ENCODE measurements at regions not wholly inside any gene's neighbourhood (a gene's known extent, or its start where the extent isn't known, plus 50 kb on each side); places are given as distances from the start of the nearest gene placed in this dataset.

DNA sequence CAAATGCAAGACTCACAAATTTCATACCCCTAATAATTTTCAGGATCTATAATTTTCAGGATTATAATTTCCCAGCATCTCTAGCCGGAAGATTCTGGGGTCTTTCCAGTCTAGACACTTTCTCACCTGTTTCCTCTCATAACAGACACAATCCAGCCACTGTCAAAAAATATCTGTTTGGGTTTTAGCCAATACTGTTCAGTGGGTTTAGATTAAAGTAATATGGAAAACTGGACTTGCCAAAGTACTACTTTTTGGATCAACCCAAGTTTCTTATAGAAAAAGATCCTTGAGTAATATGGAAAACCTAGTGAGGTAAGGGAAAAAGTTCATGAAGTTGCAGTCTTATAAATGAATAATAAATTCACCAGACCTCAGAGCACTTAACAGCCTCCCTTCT is 62.1 kb upstream of the NEBL start:
- no peak overlapping the region for H2BK5ac ChIP-seq (ENCODE audit: low read depth, low read length)
- DNase-seq (ENCODE audit: low read depth in 1 of 2, low spot score in 2 of 2) (no peak), FAIRE-seq (no peak)
- no peak overlapping the region for H3K4ac ChIP-seq (replicated peaks; ENCODE audit: insufficient read length, low read depth, low read length)
- peaks cover 0 to 1% (median 0%) of the 10 kb centered on the region in 4 experiments; a peak in 1 of 7 replicates for H3K27me3 ChIP-seq (replicated peaks in 1 of 4; ENCODE audit: control insufficient read depth in 3 of 4, extremely low read depth in 1 of 4, insufficient read depth in 3 of 4, low read length in 3 of 4)
- no peaks in the 10 kb centered on the region for H3K36me3 ChIP-seq (ENCODE audit: control insufficient read depth in 2 of 4, insufficient read depth in 4 of 4, low read length in 3 of 4)
- no peaks in the 10 kb centered on the region for H3K23me2 ChIP-seq (ENCODE audit: low read depth, low read length)
- H2BK15ac ChIP-seq (ENCODE audit: low read length), result no peak overlapping the region
- no peaks in the 10 kb centered on the region for H3K79me1 ChIP-seq (ENCODE audit: low read depth, low read length)
- ChIA-PET CTCF (ENCODE audit: partially characterized antibody) (no interaction called here), POLR2A (ENCODE audit: partially characterized antibody) (no interaction called here)
- H4K20me1 ChIP-seq (replicated peaks in 1 of 2; ENCODE audit: control insufficient read depth in 1 of 2, insufficient read depth in 2 of 2, low read length in 2 of 2), result no peaks in the 10 kb centered on the region
- no peak overlapping the region for H2AK5ac ChIP-seq (ENCODE audit: low read depth, low read length)
- H3K27ac ChIP-seq (ENCODE audit: low read depth, low read length), result no peak overlapping the region
- TF ChIP-seq POLR2AphosphoS5 (IDR thresholded peaks at IDR 0.05; ENCODE audit: low read depth, low read length), result no peak
- no peak overlapping the region for H2BK120ac ChIP-seq (replicated peaks; ENCODE audit: low read depth, low read length)
- no peaks in the 10 kb centered on the region for H3K79me2 ChIP-seq (ENCODE audit: control insufficient read depth in 1 of 2, insufficient read depth in 2 of 2, low read length in 2 of 2)
- H3K14ac ChIP-seq (ENCODE audit: insufficient read length), result no peak overlapping the region
- no peak overlapping the region for H3K18ac ChIP-seq (ENCODE audit: extremely low read depth, low read length)
- H4K8ac ChIP-seq (ENCODE audit: extremely low read depth, insufficient read depth, low read length), result no peak overlapping the region
- H4K91ac ChIP-seq (replicated peaks; ENCODE audit: insufficient read length, low read length), result no peak overlapping the region
- H3K23ac ChIP-seq (ENCODE audit: insufficient read length), result no peak overlapping the region
- no peak overlapping the region for H2BK20ac ChIP-seq (ENCODE audit: low read length)
- H3K9me3 ChIP-seq (ENCODE audit: insufficient read depth in 2 of 2, low read depth in 1 of 2, low read length in 1 of 2), result no peaks in the 10 kb centered on the region
- no peak overlapping the region for H3K4me3 ChIP-seq (ENCODE audit: extremely low read depth in 1 of 4, insufficient read depth in 2 of 4, low read depth in 3 of 4, low read length in 4 of 4)
- no peak overlapping the region for H3K4me2 ChIP-seq (ENCODE audit: insufficient read depth in 1 of 2, low read depth in 2 of 2, low read length in 2 of 2)
- H2BK12ac ChIP-seq (ENCODE audit: low read depth, low read length), result no peak overlapping the region
- peaks cover 0 to 26% (median 7%) of the 10 kb centered on the region in 4 experiments; a peak in 4 of 7 replicates for H3K4me1 ChIP-seq (replicated peaks in 1 of 4; ENCODE audit: control insufficient read depth in 3 of 4, insufficient read depth in 4 of 4, low read length in 3 of 4)
- no peak overlapping the region for H3K56ac ChIP-seq (replicated peaks; ENCODE audit: insufficient read length, low read depth, low read length)
- no peak overlapping the region for H3K9ac ChIP-seq (replicated peaks in 1 of 4; ENCODE audit: extremely low read depth in 1 of 4, low read depth in 3 of 4, low read length in 3 of 4)
- 95% methylated on average over 1 of the region's 1 CpG; no CpG with 5 or more reads in 1 of the 2 experiments for WGBS, 2 experiments (ENCODE audit: extremely low coverage in 1 of 2, insufficient coverage in 1 of 2, insufficient read length in 1 of 2, insufficient replicate concordance in 2 of 2, low coverage in 1 of 2, low lambda C conversion rate in 2 of 2, missing lambda C conversion rate in 1 of 2)
- no peak overlapping the region for H2AFZ ChIP-seq (ENCODE audit: low read length)
- no peak overlapping the region for H4K5ac ChIP-seq (ENCODE audit: insufficient read length, low read depth, low read length)
